ENCODE measurements at regions not wholly inside any gene's neighbourhood (a gene's known extent, or its start where the extent isn't known, plus 50 kb on each side); places are given as distances from the start of the nearest gene placed in this dataset.

DNA sequence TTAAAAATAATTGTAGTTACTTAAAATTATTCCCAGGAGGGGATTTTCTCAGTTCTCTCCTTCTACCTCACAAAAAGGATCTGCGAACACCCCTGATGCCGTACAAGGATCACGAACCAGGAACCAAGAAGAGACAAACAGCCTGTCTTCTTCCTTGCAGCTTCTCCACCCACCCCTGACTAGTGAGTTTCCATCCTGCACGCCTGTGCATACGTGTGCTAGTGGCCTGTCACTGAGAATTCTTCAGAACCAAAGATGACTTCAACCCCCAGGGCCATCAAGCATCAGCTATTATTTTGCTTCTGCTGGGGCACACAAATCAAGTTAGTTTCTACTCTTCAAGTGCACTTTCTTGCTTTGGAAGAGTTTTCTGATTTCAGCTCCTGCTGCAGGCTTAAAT is 175.5 kb upstream of the KLF6 start:
- no peak overlapping the region for H3K4me3 Mint-ChIP-seq
- CTCF ChIA-PET, result interaction anchor here (1.1 kb wide), 1 partner anchor 14 kb away, joined by 3 read pairs; no protein-coding TSS in a partner anchor
- TF ChIP-seq JAZF1 (CRISPR knock-in tag; IDR thresholded peaks at IDR 0.05), result no peak
- no peak for TF ChIP-seq TEAD1 (CRISPR knock-in tag; IDR thresholded peaks at IDR 0.05)
- no peak for TF ChIP-seq RELA (CRISPR knock-in tag; IDR thresholded peaks at IDR 0.05; ENCODE audit: borderline replicate concordance)
- TF ChIP-seq HMGA2 (CRISPR knock-in tag; IDR thresholded peaks at IDR 0.05), result no peak
- TF ChIP-seq, protein P1, sequence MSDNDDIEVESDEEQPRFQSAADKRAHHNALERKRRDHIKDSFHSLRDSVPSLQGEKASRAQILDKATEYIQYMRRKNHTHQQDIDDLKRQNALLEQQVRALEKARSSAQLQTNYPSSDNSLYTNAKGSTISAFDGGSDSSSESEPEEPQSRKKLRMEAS (CRISPR knock-in tag; IDR thresholded peaks at IDR 0.05), result no peak
- TF ChIP-seq, protein P2, sequence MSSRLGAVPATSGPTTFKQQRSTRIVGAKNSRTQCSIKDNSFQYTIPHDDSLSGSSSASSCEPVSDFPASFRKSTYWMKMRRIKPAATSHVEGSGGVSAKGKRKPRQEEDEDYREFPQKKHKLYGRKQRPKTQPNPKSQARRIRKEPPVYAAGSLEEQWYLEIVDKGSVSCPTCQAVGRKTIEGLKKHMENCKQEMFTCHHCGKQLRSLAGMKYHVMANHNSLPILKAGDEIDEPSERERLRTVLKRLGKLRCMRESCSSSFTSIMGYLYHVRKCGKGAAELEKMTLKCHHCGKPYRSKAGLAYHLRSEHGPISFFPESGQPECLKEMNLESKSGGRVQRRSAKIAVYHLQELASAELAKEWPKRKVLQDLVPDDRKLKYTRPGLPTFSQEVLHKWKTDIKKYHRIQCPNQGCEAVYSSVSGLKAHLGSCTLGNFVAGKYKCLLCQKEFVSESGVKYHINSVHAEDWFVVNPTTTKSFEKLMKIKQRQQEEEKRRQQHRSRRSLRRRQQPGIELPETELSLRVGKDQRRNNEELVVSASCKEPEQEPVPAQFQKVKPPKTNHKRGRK (CRISPR knock-in tag; IDR thresholded peaks at IDR 0.05; ENCODE audit: borderline replicate concordance), result no peak
- TF ChIP-seq, protein P3, sequence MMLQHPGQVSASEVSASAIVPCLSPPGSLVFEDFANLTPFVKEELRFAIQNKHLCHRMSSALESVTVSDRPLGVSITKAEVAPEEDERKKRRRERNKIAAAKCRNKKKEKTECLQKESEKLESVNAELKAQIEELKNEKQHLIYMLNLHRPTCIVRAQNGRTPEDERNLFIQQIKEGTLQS (CRISPR knock-in tag; conservative IDR thresholded peaks at IDR 0.05), result no peak
- TF ChIP-seq SMAD3 (CRISPR knock-in tag; IDR thresholded peaks at IDR 0.05; ENCODE audit: borderline replicate concordance), result no peak
- no peak for TF ChIP-seq ZNF416 (CRISPR knock-in tag; IDR thresholded peaks at IDR 0.05)
- no peak for TF ChIP-seq IRF2 (CRISPR knock-in tag; IDR thresholded peaks at IDR 0.05; ENCODE audit: borderline replicate concordance, low read depth)
- no peak for TF ChIP-seq KAT7 (CRISPR knock-in tag; IDR thresholded peaks at IDR 0.05; ENCODE audit: borderline replicate concordance)
- TF ChIP-seq, protein P4, sequence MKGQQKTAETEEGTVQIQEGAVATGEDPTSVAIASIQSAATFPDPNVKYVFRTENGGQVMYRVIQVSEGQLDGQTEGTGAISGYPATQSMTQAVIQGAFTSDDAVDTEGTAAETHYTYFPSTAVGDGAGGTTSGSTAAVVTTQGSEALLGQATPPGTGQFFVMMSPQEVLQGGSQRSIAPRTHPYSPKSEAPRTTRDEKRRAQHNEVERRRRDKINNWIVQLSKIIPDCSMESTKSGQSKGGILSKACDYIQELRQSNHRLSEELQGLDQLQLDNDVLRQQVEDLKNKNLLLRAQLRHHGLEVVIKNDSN (CRISPR knock-in tag; IDR thresholded peaks at IDR 0.05), result no peak
- no peak for ATAC-seq
- DNase-seq (ENCODE audit: low spot score), result no peak
- POLR2A ChIA-PET, result interaction anchor here (1.8 kb wide), 1 partner anchor 175 kb away, joined by 5 read pairs; the partner anchor contains the start of gene KLF6
- no peaks in the 10 kb centered on the region for H3K36me3 Mint-ChIP-seq
- no peaks in the 10 kb centered on the region for H3K9me3 Mint-ChIP-seq
- peaks cover 48% of the 10 kb centered on the region for H3K4me1 Mint-ChIP-seq
- no peaks in the 10 kb centered on the region for H3K27me3 Mint-ChIP-seq (ENCODE audit: low read depth)
- H3K27ac Mint-ChIP-seq, result peak overlapping the region; percentile 93; the same call in 1 of the 2 replicates

DNA sequence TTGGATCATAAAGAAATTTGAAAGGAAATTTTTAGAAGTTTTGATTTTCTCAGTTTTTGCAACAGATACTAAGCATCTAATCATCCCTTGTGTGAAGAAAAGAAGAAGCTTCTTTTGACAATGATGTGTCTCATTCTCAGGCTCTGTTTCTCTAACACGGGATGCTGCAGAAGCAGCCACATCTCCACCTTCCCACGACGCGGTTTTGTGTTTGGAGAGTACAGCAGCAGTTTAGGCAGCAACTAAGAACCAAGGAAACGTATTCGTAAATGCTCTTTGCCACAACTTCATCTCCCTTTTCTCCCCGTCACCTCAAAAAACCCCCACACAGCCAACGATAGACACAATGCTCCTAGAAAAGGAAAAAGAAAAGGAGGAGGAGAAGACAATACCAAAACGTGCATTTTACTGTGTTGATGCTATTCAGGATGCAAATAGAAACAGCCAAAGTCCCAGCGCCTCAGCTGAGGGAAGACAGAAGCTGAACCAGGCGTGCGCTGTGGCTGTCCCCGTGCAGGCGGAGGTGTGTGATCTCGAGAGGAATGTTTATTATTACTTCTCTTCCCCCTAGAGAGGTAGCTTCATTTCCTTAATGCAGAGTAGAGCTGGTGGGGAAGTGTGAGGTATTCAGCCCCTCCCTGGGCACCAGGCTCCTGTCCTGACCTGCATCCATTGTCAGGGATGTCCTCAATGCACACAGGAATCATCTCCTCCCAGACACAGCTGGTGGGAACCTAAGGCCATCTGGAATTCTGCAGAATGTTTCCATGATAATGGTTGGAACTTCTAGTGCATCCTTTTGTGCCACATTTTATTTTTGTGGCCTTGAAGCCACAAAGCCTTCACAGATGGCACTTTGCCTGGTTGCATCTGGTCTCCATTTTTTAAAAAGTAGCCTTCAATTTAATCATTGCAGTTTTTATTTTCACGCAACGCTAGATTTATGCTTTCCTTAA is 174.6 kb upstream of the KLF6 start:
- no peak for DNase-seq (ENCODE audit: low spot score)
- ATAC-seq, result peak; percentile 8
- ChIA-PET CTCF (interaction anchor here (1.1 kb wide), 1 partner anchor 15 kb away, joined by 3 read pairs; no protein-coding TSS in a partner anchor), POLR2A (interaction anchor here (1.8 kb wide), 1 partner anchor 175 kb away, joined by 5 read pairs; the partner anchor contains the start of gene KLF6)
- TF ChIP-seq, protein P5, sequence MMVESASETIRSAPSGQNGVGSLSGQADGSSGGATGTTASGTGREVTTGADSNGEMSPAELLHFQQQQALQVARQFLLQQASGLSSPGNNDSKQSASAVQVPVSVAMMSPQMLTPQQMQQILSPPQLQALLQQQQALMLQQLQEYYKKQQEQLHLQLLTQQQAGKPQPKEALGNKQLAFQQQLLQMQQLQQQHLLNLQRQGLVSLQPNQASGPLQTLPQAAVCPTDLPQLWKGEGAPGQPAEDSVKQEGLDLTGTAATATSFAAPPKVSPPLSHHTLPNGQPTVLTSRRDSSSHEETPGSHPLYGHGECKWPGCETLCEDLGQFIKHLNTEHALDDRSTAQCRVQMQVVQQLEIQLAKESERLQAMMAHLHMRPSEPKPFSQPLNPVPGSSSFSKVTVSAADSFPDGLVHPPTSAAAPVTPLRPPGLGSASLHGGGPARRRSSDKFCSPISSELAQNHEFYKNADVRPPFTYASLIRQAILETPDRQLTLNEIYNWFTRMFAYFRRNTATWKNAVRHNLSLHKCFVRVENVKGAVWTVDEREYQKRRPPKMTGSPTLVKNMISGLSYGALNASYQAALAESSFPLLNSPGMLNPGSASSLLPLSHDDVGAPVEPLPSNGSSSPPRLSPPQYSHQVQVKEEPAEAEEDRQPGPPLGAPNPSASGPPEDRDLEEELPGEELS (CRISPR knock-in tag; IDR thresholded peaks at IDR 0.05), result peak; percentile 46; the same call in 1 of the 2 replicates
- no peak for TF ChIP-seq JAZF1 (CRISPR knock-in tag; IDR thresholded peaks at IDR 0.05)
- Mint-ChIP-seq H3K4me3 (no peak overlapping the region), H3K4me1 (peaks cover 54% of the 10 kb centered on the region), H3K36me3 (no peaks in the 10 kb centered on the region), H3K27me3 (ENCODE audit: low read depth) (no peaks in the 10 kb centered on the region), H3K27ac (peak overlapping the region; percentile 13; the same call in 1 of the 2 replicates), H3K9me3 (no peaks in the 10 kb centered on the region)

DNA sequence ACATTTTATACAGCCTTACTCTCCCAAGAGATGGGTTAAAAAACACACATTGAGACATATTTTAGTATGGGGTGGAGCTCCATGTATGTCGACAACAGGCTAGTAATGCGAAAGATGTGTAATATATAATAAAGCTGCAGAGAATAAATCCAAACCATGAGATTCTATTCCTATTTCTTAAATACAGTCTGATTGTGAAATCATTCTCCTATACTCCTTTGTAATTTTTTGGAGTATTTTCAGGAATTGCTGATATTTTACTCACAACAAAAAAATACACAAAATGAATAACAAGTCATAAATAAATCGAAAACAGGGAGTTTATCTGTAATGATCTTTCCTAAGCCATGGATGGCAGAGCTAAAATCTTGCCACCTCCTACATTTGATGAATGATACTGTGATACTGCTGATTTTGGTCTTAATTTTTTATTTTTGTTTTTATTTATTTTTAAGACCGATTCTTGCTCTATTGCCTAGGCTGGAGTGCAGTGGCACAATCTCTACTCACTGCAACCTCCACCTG is 173.5 kb upstream of the KLF6 start:
- Mint-ChIP-seq H3K27ac (no peak overlapping the region), H3K9me3 (peaks cover 6% of the 10 kb centered on the region), H3K27me3 (ENCODE audit: low read depth) (no peaks in the 10 kb centered on the region), H3K4me3 (no peak overlapping the region), H3K4me1 (peaks cover 55% of the 10 kb centered on the region), H3K36me3 (no peaks in the 10 kb centered on the region)
- POLR2A ChIA-PET, result no interaction called here
- DNase-seq (ENCODE audit: low spot score) (no peak), ATAC-seq (no peak)
- CTCF ChIA-PET, result interaction anchor here (1.0 kb wide), 1 partner anchor 70 kb away, joined by 3 read pairs; no protein-coding TSS in a partner anchor
- TF ChIP-seq, protein P6, sequence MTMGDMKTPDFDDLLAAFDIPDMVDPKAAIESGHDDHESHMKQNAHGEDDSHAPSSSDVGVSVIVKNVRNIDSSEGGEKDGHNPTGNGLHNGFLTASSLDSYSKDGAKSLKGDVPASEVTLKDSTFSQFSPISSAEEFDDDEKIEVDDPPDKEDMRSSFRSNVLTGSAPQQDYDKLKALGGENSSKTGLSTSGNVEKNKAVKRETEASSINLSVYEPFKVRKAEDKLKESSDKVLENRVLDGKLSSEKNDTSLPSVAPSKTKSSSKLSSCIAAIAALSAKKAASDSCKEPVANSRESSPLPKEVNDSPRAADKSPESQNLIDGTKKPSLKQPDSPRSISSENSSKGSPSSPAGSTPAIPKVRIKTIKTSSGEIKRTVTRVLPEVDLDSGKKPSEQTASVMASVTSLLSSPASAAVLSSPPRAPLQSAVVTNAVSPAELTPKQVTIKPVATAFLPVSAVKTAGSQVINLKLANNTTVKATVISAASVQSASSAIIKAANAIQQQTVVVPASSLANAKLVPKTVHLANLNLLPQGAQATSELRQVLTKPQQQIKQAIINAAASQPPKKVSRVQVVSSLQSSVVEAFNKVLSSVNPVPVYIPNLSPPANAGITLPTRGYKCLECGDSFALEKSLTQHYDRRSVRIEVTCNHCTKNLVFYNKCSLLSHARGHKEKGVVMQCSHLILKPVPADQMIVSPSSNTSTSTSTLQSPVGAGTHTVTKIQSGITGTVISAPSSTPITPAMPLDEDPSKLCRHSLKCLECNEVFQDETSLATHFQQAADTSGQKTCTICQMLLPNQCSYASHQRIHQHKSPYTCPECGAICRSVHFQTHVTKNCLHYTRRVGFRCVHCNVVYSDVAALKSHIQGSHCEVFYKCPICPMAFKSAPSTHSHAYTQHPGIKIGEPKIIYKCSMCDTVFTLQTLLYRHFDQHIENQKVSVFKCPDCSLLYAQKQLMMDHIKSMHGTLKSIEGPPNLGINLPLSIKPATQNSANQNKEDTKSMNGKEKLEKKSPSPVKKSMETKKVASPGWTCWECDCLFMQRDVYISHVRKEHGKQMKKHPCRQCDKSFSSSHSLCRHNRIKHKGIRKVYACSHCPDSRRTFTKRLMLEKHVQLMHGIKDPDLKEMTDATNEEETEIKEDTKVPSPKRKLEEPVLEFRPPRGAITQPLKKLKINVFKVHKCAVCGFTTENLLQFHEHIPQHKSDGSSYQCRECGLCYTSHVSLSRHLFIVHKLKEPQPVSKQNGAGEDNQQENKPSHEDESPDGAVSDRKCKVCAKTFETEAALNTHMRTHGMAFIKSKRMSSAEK (CRISPR knock-in tag; IDR thresholded peaks at IDR 0.05; ENCODE audit: borderline replicate concordance), result no peak
- TF ChIP-seq ZNF138 (CRISPR knock-in tag; conservative IDR thresholded peaks at IDR 0.05) (no peak), ZNF317 (CRISPR knock-in tag; IDR thresholded peaks at IDR 0.05; ENCODE audit: borderline replicate concordance, low read depth) (no peak), NR1H2 (CRISPR knock-in tag; IDR thresholded peaks at IDR 0.05) (no peak), ZNF121 (CRISPR knock-in tag; IDR thresholded peaks at IDR 0.05) (no peak)
